Activated CD8-positive, alpha-beta memory T cell treated with anti-CD3 and anti-CD28 coated beads for 1 hour (primary cell): ENCODE measurements at regions not wholly inside any gene's neighbourhood (a gene's known extent, or its start where the extent isn't known, plus 50 kb on each side); places are given as distances from the start of the nearest gene placed in this dataset.
"Not testable (repeated sequence)": the region's sequence is repeated elsewhere in the genome, so short reads cannot be mapped to it uniquely, and the experiment has no call there.

ENCODE experiments used
- DNase-seq, 2 donors: peaks; one replicate each; pipeline ENCODE4 v3.0.0-alpha.2; 2020; ENCODE audit warnings: low read depth in 1 of 2; ENCODE audit errors: extremely low read depth in 1 of 2

- DNase-seq, result no peak
Observed at GRCh38 chr3:40923651-40924050, 275.7 kb upstream of the CTNNB1 start.

- DNase-seq, result no peak
Observed at GRCh38 chr3:40924559-40925141, 274.7 kb upstream of the CTNNB1 start.

GRCh38 chr3:40925231-40925630 is 274.1 kb upstream of the CTNNB1 start:
- no peak for DNase-seq

DNA sequence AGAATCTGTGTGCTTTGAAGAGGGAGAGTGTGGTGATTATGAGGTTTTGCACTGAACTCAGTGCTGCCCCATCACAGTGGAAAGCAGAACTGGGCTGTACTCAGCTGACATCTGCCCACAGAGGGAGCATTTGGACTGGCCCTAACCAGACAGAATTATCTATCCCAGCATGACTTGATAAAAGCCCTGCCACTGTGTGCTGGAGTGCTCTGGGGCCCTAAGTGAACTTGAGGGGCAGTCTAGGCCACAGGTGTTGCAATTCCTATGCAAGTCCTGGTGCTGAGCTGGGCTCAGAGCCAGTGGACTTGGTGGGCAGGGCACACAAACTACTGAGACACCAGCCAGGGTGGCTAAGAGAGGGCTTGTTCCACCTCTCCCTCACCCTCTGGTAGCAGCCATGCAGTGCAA is 269.2 kb upstream of the CTNNB1 start:
- DNase-seq, result no peak

GRCh38 chr3:40930756-40931155 is 268.5 kb upstream of the CTNNB1 start:
- no peak for DNase-seq

- no peak for DNase-seq
Observed at GRCh38 chr3:40938591-40938990, 260.7 kb upstream of the CTNNB1 start.

DNA sequence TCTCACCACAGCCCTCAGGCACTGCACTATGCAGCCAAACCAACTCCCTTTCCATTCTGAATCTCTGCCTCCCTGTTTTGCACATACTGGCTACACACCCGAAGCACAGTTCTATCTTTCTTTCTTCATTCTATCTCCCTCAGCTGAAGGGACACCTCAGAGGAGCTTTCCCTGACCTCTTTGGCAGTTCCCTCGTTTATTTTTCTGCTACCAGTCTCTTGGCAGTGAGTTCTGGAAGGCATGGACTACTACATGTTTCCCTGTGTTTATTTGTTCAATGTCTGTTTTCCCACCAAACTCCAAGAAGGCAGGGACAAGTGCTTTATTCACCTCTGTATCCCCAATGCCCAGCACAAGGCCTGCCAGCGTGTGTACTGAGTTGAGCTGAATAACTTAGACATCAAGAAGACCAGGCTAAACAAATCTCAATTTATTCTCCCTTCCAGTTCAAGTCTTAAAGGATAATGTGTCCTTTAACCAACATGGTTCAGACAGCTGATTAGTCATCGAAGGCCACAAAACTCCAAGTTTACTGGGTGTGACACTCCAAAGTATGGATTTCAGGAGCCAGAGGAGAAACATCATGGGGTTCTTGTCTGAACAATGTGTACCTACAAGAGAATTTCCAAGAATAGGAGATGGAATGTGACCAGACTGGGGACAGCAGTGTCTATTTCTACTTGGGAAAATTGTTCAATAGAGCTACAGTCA is 260.1 kb upstream of the CTNNB1 start:
- no peak for DNase-seq

DNA sequence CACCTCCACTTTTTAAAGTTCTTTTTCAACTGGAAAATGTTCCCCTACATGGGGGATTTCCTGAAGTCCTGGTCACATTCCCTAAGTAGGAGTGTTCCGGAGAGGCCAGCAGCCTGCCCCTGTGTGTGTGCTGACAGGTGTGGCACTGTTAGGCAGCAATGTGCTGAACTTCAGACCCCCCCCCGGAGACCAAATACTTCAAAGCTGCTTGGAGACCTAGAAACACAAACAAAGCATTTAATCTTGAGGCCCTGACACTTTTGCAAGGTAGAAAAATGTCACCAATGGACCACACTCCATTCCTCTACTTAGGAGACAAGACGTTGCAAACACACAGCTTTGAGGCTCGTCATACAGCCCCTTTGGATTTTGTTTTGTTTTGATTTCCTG is 259.6 kb upstream of the CTNNB1 start:
- DNase-seq, result no peak

DNA sequence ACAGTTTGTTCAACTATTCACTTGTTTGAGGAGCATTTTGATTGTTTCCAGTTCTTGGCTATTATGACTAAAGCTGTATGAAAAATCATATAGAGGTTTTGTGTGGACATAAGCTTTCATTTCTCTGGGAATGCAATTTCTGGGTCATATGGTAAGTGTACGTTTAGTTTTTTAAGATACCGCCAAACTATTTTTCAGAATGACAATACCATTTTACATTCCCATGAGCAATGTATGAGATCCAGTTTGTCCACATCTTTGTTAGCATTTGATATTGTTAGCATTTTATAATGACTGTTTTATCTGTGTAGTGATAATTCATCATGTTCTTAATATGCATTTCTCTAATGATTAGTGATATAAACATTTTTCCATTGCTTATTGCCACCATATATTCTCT is 258.7 kb upstream of the CTNNB1 start:
- no peak for DNase-seq

- DNase-seq, result not testable (repeated sequence)
Observed at GRCh38 chr3:40947022-40947421, 252.3 kb upstream of the CTNNB1 start.

GRCh38 chr3:40949347-40949746 is 250.0 kb upstream of the CTNNB1 start:
- not testable (repeated sequence) for DNase-seq

DNA sequence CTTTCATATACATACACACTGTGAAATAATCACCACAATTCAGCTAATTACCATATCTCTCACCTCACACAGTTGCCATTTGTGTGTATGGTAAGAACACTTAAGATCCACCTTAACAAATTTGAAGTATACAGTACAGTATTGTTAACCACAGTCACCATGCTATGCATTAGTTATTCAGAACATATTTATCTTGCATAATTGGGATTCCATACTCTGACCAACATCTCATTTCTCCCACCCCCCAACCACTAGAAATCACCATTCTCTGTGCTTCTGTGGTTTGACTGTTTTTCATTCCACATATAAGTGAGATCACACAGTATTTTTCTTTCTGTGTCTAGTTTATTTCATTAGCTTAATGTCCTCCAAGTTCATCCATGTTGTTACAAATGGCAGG is 247.7 kb upstream of the CTNNB1 start:
- DNase-seq, result no peak

GRCh38 chr3:40961104-40961857 is 238.0 kb upstream of the CTNNB1 start:
- no peak for DNase-seq

- no peak for DNase-seq
Observed at GRCh38 chr3:40962721-40963120, 236.6 kb upstream of the CTNNB1 start.

DNA sequence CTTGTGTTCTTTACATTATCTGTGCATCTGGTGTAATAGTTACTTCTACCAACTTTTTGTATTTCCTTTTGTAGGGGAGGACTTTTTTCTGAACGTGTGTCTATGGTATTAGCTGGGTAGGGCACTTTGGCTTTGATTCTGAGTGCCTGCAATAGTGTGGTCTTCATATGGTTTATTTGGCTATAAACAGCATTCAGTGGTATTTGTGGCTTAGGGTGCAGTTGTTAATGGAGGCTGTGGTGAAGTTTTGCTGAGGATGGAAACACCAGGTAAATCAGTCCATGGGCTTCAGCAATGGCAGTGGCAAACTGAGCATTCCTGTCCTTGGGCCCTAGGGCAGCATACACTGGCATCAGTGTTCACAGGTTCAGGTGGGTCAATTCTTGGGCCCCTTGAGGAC is 230.6 kb upstream of the CTNNB1 start:
- no peak for DNase-seq

DNA sequence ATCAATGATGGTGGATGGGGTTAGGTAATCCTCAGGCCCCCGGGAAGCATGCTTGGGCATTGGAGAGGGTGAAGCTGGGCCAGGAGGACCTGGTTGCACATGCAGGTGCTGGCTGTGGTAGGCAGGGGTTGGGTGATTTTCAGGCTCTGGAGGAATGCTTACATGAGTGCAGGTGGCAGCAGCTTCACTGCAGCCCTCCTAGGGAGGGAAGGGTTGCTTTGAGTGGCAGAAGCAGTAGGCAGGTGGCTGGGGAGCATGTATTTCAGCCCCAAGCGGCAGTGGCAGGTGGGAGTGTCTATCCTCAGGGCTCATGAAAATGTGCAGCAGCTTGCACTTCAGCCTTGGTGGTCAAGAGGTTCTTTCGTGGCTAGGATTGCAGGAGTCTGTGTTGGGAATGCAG is 230.0 kb upstream of the CTNNB1 start:
- DNase-seq, result no peak

GRCh38 chr3:40969756-40970466 is 229.4 kb upstream of the CTNNB1 start:
- DNase-seq, result no peak

DNA sequence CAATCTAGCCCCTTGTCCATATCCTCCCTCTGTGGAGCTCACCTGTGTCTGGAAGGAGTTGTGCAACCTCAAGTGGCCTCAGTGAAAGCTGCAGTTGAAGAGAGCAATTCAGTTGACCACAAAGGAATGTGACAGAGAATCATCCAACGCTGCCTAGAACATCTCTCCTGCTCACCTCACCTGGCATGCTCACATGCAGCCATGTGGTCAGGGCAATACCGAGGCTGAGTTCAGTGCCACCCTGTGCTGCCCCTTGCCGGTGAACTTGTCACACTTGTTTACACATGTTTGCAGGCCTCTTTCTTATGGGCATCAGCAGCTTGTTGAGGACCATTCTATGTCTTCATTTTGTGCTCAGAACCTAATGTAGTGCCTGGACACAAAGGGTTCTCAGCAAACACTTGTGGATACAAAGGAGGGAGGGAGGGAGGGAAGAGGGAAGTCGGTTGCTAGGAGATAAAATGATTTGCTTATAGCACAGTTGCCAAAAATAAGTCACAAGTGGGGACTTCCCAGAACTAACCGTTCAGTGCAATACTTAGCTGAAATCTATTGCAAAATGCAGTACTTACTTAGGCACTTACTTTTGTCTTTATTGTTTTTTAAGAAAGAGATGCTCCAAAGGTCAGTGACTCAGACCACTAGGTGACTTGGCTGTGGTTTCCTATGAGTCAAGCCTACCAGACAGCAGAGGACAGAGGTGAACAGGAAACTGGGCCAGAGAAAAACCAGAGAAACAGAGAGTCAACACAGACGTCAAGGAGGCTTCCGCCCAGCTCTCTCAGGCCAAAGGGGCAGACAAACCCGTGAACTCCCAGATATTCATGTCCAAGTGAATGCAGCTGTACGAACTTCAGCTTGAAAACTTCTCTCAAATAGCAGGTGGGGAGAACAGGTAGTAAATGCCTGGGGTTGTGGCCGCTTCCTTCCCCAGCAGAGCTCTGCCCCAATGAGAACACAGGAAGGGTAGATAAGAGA is 227.8 kb upstream of the CTNNB1 start:
- DNase-seq, result no peak

GRCh38 chr3:40972350-40972749 is 227.0 kb upstream of the CTNNB1 start:
- no peak for DNase-seq

DNA sequence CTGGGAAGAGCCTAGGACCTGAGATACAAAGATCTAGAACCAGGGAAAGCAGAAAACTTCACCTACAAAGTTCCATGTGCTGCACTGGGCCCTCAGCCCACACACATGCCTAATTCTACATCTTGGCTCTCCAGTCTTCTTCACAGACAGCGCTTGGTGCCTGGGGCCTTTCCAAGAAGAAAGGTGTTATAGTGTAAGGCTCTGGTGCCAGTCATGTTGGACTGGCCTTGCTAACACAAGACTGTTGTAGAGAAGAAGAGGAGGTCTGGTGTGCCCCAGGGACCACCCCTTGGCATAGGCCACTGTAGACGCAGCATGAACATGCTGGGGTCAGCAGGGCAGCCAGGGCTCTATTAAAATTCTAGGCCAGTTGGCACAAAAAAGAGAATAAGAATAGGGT is 226.2 kb upstream of the CTNNB1 start:
- no peak for DNase-seq
